ENCODE measurements at regions not wholly inside any gene's neighbourhood (a gene's known extent, or its start where the extent isn't known, plus 50 kb on each side); places are given as distances from the start of the nearest gene placed in this dataset.

- H3K27ac ChIP-seq = no peak overlapping the region
- DNase-seq = no peak
- H3K4me1 ChIP-seq = no peaks in the 10 kb centered on the region
- H3K4me3 ChIP-seq = no peak overlapping the region
- no peaks in the 10 kb centered on the region for H3K36me3 ChIP-seq
- no peaks in the 10 kb centered on the region for H3K27me3 ChIP-seq
- in situ Hi-C loops (cut with MboI; ENCODE audit: low pct_ligation_motif_present in 1 of 4, low pct_unique_long_range_greater_than_20kb in 1 of 4, low sequenced_read_pairs in 3 of 4) (no loop called here), intact Hi-C loops (cut with DNase I; ENCODE audit: low total_unique reads) (no loop called here)
- WGBS, 2 donors (ENCODE audit: low coverage in 1 of 2) = 59 to 73% methylated on average over 2 to 5 of the region's 5 CpGs
- H3K9me3 ChIP-seq = no peaks in the 10 kb centered on the region
- TF ChIP-seq CTCF (IDR thresholded peaks at IDR 0.05) = no peak
- no peak for TF ChIP-seq POLR2AphosphoS5 (IDR thresholded peaks at IDR 0.05)
- TF ChIP-seq POLR2A (IDR thresholded peaks at IDR 0.05) = no peak
- TF ChIP-seq EP300 (IDR thresholded peaks at IDR 0.05; ENCODE audit: low read depth) = no peak
Observed at GRCh38 chr10:113297226-113297625, 255.6 kb upstream of the HABP2 start.

- Histone ChIP-seq H3K27me3 (no peaks in the 10 kb centered on the region), H3K4me3 (no peak overlapping the region), H3K36me3 (no peaks in the 10 kb centered on the region), H3K9me3 (no peaks in the 10 kb centered on the region), H3K27ac (no peak overlapping the region), H3K4me1 (no peaks in the 10 kb centered on the region)
- intact Hi-C loops (cut with DNase I; ENCODE audit: low total_unique reads) (no loop called here), in situ Hi-C loops (cut with MboI; ENCODE audit: low pct_ligation_motif_present in 1 of 4, low pct_unique_long_range_greater_than_20kb in 1 of 4, low sequenced_read_pairs in 3 of 4) (no loop called here)
- DNase-seq = no peak
- 100% methylated on average over 6 of the region's 6 CpGs; no CpG with 5 or more reads in 1 of the 2 donors for WGBS, 2 donors (ENCODE audit: low coverage in 1 of 2)
- no peak for TF ChIP-seq CTCF (IDR thresholded peaks at IDR 0.05)
Observed at GRCh38 chr10:113298616-113299015, 254.2 kb upstream of the HABP2 start.

- Histone ChIP-seq H3K36me3 (no peaks in the 10 kb centered on the region), H3K9me3 (no peaks in the 10 kb centered on the region), H3K4me1 (no peaks in the 10 kb centered on the region), H3K27me3 (no peaks in the 10 kb centered on the region), H3K27ac (no peak overlapping the region), H3K4me3 (no peak overlapping the region)
- TF ChIP-seq POLR2AphosphoS5 (IDR thresholded peaks at IDR 0.05) (no peak), EP300 (IDR thresholded peaks at IDR 0.05; ENCODE audit: low read depth) (no peak), CTCF (IDR thresholded peaks at IDR 0.05) (no peak), POLR2A (IDR thresholded peaks at IDR 0.05) (no peak)
- in situ Hi-C loops (cut with MboI; ENCODE audit: low pct_ligation_motif_present in 1 of 4, low pct_unique_long_range_greater_than_20kb in 1 of 4, low sequenced_read_pairs in 3 of 4) (no loop called here), intact Hi-C loops (cut with DNase I; ENCODE audit: low total_unique reads) (no loop called here)
- no peak for DNase-seq
Observed at GRCh38 chr10:113300201-113300600, 252.7 kb upstream of the HABP2 start.

GRCh38 chr10:113300617-113301016, 252.2 kb upstream of the HABP2 start:
- H3K27ac ChIP-seq = no peak overlapping the region
- in situ Hi-C loops (cut with MboI; ENCODE audit: low pct_ligation_motif_present in 1 of 4, low pct_unique_long_range_greater_than_20kb in 1 of 4, low sequenced_read_pairs in 3 of 4) (no loop called here), intact Hi-C loops (cut with DNase I; ENCODE audit: low total_unique reads) (no loop called here)
- H3K9me3 ChIP-seq = no peaks in the 10 kb centered on the region
- H3K4me1 ChIP-seq = no peaks in the 10 kb centered on the region
- no peak overlapping the region for H3K4me3 ChIP-seq
- 60 to 78% methylated on average over 2 to 3 of the region's 3 CpGs for WGBS, 2 donors (ENCODE audit: low coverage in 1 of 2)
- no peaks in the 10 kb centered on the region for H3K27me3 ChIP-seq
- H3K36me3 ChIP-seq = no peaks in the 10 kb centered on the region
- TF ChIP-seq POLR2AphosphoS5 (IDR thresholded peaks at IDR 0.05) (no peak), POLR2A (IDR thresholded peaks at IDR 0.05) (no peak), EP300 (IDR thresholded peaks at IDR 0.05; ENCODE audit: low read depth) (no peak), CTCF (IDR thresholded peaks at IDR 0.05) (no peak)
- DNase-seq = no peak
